ENCODE measurements at regions not wholly inside any gene's neighbourhood (a gene's known extent, or its start where the extent isn't known, plus 50 kb on each side); places are given as distances from the start of the nearest gene placed in this dataset.
A peak's percentile ranks its signal among the peaks of the same experiment; 100 is the strongest.

GRCh38 chr2:147628971-147629421 lies 215.8 kb upstream of the ACVR2A start:
- peaks cover 37% of the 10 kb centered on the region for H3K4me1 Mint-ChIP-seq (ENCODE audit: low read depth)
- peak overlapping the region; percentile 2 for H3K27ac Mint-ChIP-seq
- peaks cover 4% of the 10 kb centered on the region for H3K9me3 Mint-ChIP-seq
- no peaks in the 10 kb centered on the region for H3K36me3 Mint-ChIP-seq (ENCODE audit: low read depth)
- no peaks in the 10 kb centered on the region for H3K27me3 Mint-ChIP-seq (ENCODE audit: low read depth)
- H3K4me3 Mint-ChIP-seq: peak overlapping the region; percentile 30

GRCh38 chr2:147623328-147623727 lies 221.5 kb upstream of the ACVR2A start:
- no peaks in the 10 kb centered on the region for H3K9me3 Mint-ChIP-seq
- no peaks in the 10 kb centered on the region for H3K27me3 Mint-ChIP-seq (ENCODE audit: low read depth)
- H3K4me1 Mint-ChIP-seq (ENCODE audit: low read depth): peaks cover 19% of the 10 kb centered on the region
- H3K27ac Mint-ChIP-seq: peak overlapping the region; percentile 26
- H3K36me3 Mint-ChIP-seq (ENCODE audit: low read depth): no peaks in the 10 kb centered on the region
- H3K4me3 Mint-ChIP-seq: peak overlapping the region; percentile 0

GRCh38 chr2:147621656-147622197 lies 223.1 kb upstream of the ACVR2A start:
- Mint-ChIP-seq H3K36me3 (ENCODE audit: low read depth) (no peaks in the 10 kb centered on the region), H3K4me3 (no peak overlapping the region), H3K27ac (no peak overlapping the region), H3K27me3 (ENCODE audit: low read depth) (no peaks in the 10 kb centered on the region), H3K9me3 (no peaks in the 10 kb centered on the region), H3K4me1 (ENCODE audit: low read depth) (peaks cover 15% of the 10 kb centered on the region)

DNA sequence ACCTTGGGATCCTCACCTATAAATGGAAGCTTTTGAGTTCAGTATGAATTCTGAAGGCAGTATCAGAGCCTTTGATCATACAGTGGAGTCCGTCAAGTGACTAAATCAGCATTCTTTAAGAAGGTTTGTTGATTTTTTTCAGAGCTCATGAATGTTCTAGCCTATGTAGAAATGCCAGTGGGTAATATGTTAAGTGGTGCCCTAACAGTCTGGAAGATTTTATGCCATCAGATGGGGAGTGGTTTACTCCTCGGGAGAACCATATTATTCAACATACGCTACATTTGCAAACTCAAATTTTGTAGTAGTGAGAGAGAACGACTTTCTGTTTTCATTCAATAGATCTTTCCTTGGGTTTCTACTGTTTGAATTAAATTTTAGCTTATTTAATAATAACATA lies 225.0 kb upstream of the ACVR2A start:
- H3K27me3 Mint-ChIP-seq (ENCODE audit: low read depth): no peaks in the 10 kb centered on the region
- H3K9me3 Mint-ChIP-seq: no peaks in the 10 kb centered on the region
- H3K4me3 Mint-ChIP-seq: no peak overlapping the region
- no peaks in the 10 kb centered on the region for H3K36me3 Mint-ChIP-seq (ENCODE audit: low read depth)
- H3K27ac Mint-ChIP-seq: no peak overlapping the region
- peaks cover 15% of the 10 kb centered on the region for H3K4me1 Mint-ChIP-seq (ENCODE audit: low read depth)

DNA sequence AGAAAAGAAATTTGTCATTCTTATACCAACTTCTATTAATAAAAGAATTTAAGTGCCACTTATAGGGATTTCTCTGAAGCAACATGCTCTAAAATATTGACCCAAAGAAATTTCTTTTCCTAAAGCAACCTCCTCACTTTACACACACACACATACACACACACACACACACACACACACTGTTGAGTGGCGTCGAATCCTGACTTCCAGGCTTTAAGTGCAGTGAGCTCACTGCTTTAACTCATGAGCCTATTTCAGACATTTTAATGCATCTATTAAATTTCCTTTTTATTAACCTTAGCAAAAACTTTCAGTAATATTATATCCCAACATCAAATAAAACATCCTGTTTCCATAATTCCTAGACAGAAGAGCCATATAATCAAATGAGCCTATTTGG lies 229.1 kb upstream of the ACVR2A start:
- H3K27ac Mint-ChIP-seq: no peak overlapping the region
- no peaks in the 10 kb centered on the region for H3K9me3 Mint-ChIP-seq
- no peaks in the 10 kb centered on the region for H3K27me3 Mint-ChIP-seq (ENCODE audit: low read depth)
- no peaks in the 10 kb centered on the region for H3K36me3 Mint-ChIP-seq (ENCODE audit: low read depth)
- H3K4me3 Mint-ChIP-seq: no peak overlapping the region
- no peaks in the 10 kb centered on the region for H3K4me1 Mint-ChIP-seq (ENCODE audit: low read depth)

DNA sequence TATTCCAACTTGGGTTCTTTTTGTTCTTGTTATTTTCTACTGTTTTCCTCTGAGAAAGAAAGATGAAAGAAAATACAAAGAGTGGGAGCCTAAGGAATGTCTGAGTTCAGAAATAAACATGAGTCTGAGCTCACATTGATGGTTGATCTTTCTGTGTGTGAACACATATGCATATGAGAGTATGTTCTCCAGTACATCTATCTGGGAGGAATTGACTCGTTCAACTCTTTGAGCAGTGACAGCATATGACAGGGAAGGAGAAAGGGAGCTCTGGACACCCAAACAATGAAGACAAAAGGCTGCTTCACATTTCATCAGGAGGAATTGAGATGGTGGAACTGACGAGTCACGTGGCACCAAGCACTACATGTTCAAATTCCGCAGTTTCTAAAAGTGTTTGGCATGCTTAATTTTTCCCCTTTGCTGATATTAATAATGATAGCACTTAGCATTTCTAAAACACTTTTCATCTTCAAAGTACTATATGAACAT lies 229.8 kb upstream of the ACVR2A start:
- Mint-ChIP-seq H3K27ac (no peak overlapping the region), H3K27me3 (ENCODE audit: low read depth) (peaks cover 3% of the 10 kb centered on the region), H3K9me3 (no peaks in the 10 kb centered on the region), H3K4me1 (ENCODE audit: low read depth) (no peaks in the 10 kb centered on the region), H3K36me3 (ENCODE audit: low read depth) (no peaks in the 10 kb centered on the region), H3K4me3 (no peak overlapping the region)

GRCh38 chr2:147614471-147614870 lies 230.4 kb upstream of the ACVR2A start:
- Mint-ChIP-seq H3K36me3 (ENCODE audit: low read depth) (no peaks in the 10 kb centered on the region), H3K27me3 (ENCODE audit: low read depth) (peaks cover 3% of the 10 kb centered on the region), H3K4me1 (ENCODE audit: low read depth) (no peaks in the 10 kb centered on the region), H3K9me3 (no peaks in the 10 kb centered on the region), H3K4me3 (no peak overlapping the region), H3K27ac (no peak overlapping the region)

- no peak overlapping the region for H3K27ac Mint-ChIP-seq
- H3K36me3 Mint-ChIP-seq (ENCODE audit: low read depth): no peaks in the 10 kb centered on the region
- H3K9me3 Mint-ChIP-seq: no peaks in the 10 kb centered on the region
- H3K27me3 Mint-ChIP-seq (ENCODE audit: low read depth): peaks cover 3% of the 10 kb centered on the region
- H3K4me3 Mint-ChIP-seq: no peak overlapping the region
- no peaks in the 10 kb centered on the region for H3K4me1 Mint-ChIP-seq (ENCODE audit: low read depth)
Measured at GRCh38 chr2:147610496-147611040, 234.3 kb upstream of the ACVR2A start.

GRCh38 chr2:147609301-147609700 lies 235.5 kb upstream of the ACVR2A start:
- no peaks in the 10 kb centered on the region for H3K36me3 Mint-ChIP-seq (ENCODE audit: low read depth)
- no peaks in the 10 kb centered on the region for H3K4me1 Mint-ChIP-seq (ENCODE audit: low read depth)
- H3K27me3 Mint-ChIP-seq (ENCODE audit: low read depth): peaks cover 3% of the 10 kb centered on the region
- no peak overlapping the region for H3K27ac Mint-ChIP-seq
- H3K9me3 Mint-ChIP-seq: no peaks in the 10 kb centered on the region
- H3K4me3 Mint-ChIP-seq: no peak overlapping the region

DNA sequence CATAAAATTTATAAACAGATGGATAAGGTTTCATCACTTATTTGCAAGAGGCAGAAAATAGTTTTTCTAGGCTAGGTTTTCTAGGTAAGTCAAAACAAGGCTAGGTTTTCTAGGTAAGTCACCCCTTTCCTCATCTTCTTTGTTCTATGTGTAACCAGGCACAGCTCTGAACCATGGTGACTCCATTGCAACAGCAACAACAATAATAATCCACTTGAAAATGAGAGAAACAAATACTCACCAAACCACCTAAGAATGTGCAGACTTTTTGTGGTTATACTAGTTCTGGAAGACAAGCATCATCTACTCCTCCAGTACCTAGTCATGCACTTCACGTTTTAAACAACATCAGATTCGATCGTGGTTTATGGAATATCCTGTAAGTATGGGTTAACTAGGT lies 237.4 kb upstream of the ACVR2A start:
- Mint-ChIP-seq H3K9me3 (no peaks in the 10 kb centered on the region), H3K4me1 (ENCODE audit: low read depth) (no peaks in the 10 kb centered on the region)

DNA sequence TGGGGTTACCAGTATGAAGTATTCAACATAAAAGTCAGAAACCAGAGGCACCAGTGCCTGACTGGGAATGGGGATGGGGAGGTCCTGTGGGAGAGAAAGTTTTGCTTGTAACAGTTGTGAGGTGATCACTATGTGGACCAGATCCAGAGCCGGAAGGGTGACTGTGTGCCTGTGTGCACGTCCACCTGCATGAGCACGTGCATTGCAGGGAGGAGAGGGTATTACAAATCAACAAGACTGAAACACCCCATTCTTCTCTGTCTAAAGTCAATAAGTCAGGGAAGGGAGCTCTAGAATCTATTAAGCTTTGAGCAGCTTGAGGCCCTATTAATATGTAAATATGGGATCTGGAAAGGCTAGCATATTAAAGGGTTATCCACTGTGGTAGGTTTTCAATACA lies 241.0 kb upstream of the ACVR2A start:
- no peak overlapping the region for H3K27ac Mint-ChIP-seq
- H3K27me3 Mint-ChIP-seq (ENCODE audit: low read depth): no peaks in the 10 kb centered on the region
- H3K4me3 Mint-ChIP-seq: no peak overlapping the region
- no peaks in the 10 kb centered on the region for H3K36me3 Mint-ChIP-seq (ENCODE audit: low read depth)
- H3K9me3 Mint-ChIP-seq: no peaks in the 10 kb centered on the region
- H3K4me1 Mint-ChIP-seq (ENCODE audit: low read depth): no peaks in the 10 kb centered on the region

More for the DNA sequence above, 237.4 kb upstream of the ACVR2A start:
- H3K36me3 Mint-ChIP-seq (ENCODE audit: low read depth): no peaks in the 10 kb centered on the region
- no peak overlapping the region for H3K4me3 Mint-ChIP-seq
- no peak overlapping the region for H3K27ac Mint-ChIP-seq
- peaks cover 3% of the 10 kb centered on the region for H3K27me3 Mint-ChIP-seq (ENCODE audit: low read depth)

DNA sequence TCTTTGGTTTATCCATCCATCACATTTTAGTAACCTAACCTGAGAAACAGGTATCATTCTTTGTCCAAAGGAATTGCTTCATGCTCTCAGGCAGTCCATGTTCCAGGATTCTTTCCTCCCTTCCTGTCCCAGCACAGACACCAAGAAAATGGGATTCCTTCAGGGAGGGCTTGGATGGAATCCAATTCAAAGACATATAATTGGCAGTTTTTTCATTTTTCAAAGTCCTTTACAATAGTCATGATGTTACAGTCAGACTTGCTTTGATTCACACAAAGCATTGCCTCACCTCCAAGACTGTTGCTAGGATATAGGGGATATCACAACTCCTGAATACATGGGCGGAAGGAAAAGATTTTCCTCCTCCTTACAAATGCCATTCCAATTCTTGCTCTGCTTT lies 241.4 kb upstream of the ACVR2A start:
- Mint-ChIP-seq H3K27me3 (ENCODE audit: low read depth) (no peaks in the 10 kb centered on the region), H3K4me1 (ENCODE audit: low read depth) (no peaks in the 10 kb centered on the region), H3K9me3 (no peaks in the 10 kb centered on the region), H3K27ac (no peak overlapping the region), H3K36me3 (ENCODE audit: low read depth) (no peaks in the 10 kb centered on the region), H3K4me3 (no peak overlapping the region)

GRCh38 chr2:147600646-147601045 lies 244.2 kb upstream of the ACVR2A start:
- no peak overlapping the region for H3K27ac Mint-ChIP-seq
- no peaks in the 10 kb centered on the region for H3K4me1 Mint-ChIP-seq (ENCODE audit: low read depth)
- no peaks in the 10 kb centered on the region for H3K36me3 Mint-ChIP-seq (ENCODE audit: low read depth)

DNA sequence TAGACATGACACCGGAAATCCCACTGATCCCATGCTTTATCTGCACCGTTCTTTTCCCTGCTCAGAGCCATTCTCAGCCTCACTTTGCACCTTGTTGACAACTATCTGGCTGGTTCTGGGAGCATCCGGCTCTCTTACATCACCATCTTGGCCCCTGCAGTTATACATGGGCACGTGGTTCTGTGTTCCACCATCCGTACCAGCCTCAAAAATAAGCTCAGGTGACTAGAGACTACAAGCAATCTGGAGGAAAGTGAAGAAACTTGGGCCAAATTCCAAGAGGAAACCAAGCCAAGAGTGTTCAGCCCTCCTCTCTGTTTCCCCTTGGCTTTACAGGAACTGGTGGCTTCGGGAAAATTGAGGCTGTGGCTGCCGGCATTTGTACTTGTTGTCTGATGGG lies 244.6 kb upstream of the ACVR2A start:
- no peaks in the 10 kb centered on the region for H3K4me1 Mint-ChIP-seq (ENCODE audit: low read depth)
- no peaks in the 10 kb centered on the region for H3K36me3 Mint-ChIP-seq (ENCODE audit: low read depth)
- H3K27ac Mint-ChIP-seq: no peak overlapping the region
- no peak overlapping the region for H3K4me3 Mint-ChIP-seq
- H3K27me3 Mint-ChIP-seq (ENCODE audit: low read depth): no peaks in the 10 kb centered on the region
- no peaks in the 10 kb centered on the region for H3K9me3 Mint-ChIP-seq

More at GRCh38 chr2:147600646-147601045, 244.2 kb upstream of the ACVR2A start:
- no peaks in the 10 kb centered on the region for H3K27me3 Mint-ChIP-seq (ENCODE audit: low read depth)
- no peaks in the 10 kb centered on the region for H3K9me3 Mint-ChIP-seq
- no peak overlapping the region for H3K4me3 Mint-ChIP-seq

GRCh38 chr2:147595200-147595599 lies 249.6 kb upstream of the ACVR2A start:
- peaks cover 21% of the 10 kb centered on the region for H3K9me3 Mint-ChIP-seq
- peaks cover 1% of the 10 kb centered on the region for H3K36me3 Mint-ChIP-seq (ENCODE audit: low read depth)
- H3K27me3 Mint-ChIP-seq (ENCODE audit: low read depth): no peaks in the 10 kb centered on the region
- no peak overlapping the region for H3K4me3 Mint-ChIP-seq
- H3K27ac Mint-ChIP-seq: no peak overlapping the region
- H3K4me1 Mint-ChIP-seq (ENCODE audit: low read depth): no peaks in the 10 kb centered on the region

Measured in T-helper 1 cell treated with Interleukin-12 subunit alpha and Interleukin-12 subunit beta and Interleukin-4 antibody, amounts not matched to agents 30 μg/mL and 1 μg/mL, for 36 hours (primary cell).